ENCODE measurements at regions not wholly inside any gene's neighbourhood (a gene's known extent, or its start where the extent isn't known, plus 50 kb on each side); places are given as distances from the start of the nearest gene placed in this dataset.
A peak's percentile ranks its signal among the peaks of the same experiment; 100 is the strongest.

GRCh38 chr5:145180371-145180770, 654.8 kb downstream of the PRELID2 start:
- DNase-seq (ENCODE audit: extremely low spot score, unreplicated experiment), result no peak
- Mint-ChIP-seq H3K9me3 (peaks cover 3% of the 10 kb centered on the region), H3K27ac (no peak overlapping the region), H3K27me3 (no peaks in the 10 kb centered on the region), H3K36me3 (no peaks in the 10 kb centered on the region), H3K4me3 (no peak overlapping the region), H3K4me1 (ENCODE audit: unreplicated experiment) (peaks cover 20% of the 10 kb centered on the region)
- no peak for TF ChIP-seq CTCF (conservative IDR thresholded peaks at IDR 0.05)

GRCh38 chr5:145178641-145179523, 656.3 kb downstream of the PRELID2 start:
- DNase-seq (ENCODE audit: extremely low spot score, unreplicated experiment), result no peak
- no peak for TF ChIP-seq CTCF (conservative IDR thresholded peaks at IDR 0.05)
- peaks cover 3% of the 10 kb centered on the region for H3K9me3 Mint-ChIP-seq
- H3K36me3 Mint-ChIP-seq, result no peaks in the 10 kb centered on the region
- no peaks in the 10 kb centered on the region for H3K27me3 Mint-ChIP-seq
- H3K4me3 Mint-ChIP-seq, result no peak overlapping the region
- peak overlapping the region; percentile 57 for H3K27ac Mint-ChIP-seq
- peaks cover 20% of the 10 kb centered on the region for H3K4me1 Mint-ChIP-seq (ENCODE audit: unreplicated experiment)

GRCh38 chr5:145176041-145176440, 659.1 kb downstream of the PRELID2 start:
- H3K9me3 Mint-ChIP-seq, result peaks cover 3% of the 10 kb centered on the region
- H3K36me3 Mint-ChIP-seq, result no peaks in the 10 kb centered on the region
- DNase-seq (ENCODE audit: extremely low spot score, unreplicated experiment), result no peak
- no peak overlapping the region for H3K4me3 Mint-ChIP-seq
- TF ChIP-seq CTCF (conservative IDR thresholded peaks at IDR 0.05), result no peak
- H3K4me1 Mint-ChIP-seq (ENCODE audit: unreplicated experiment), result peaks cover 20% of the 10 kb centered on the region
- H3K27me3 Mint-ChIP-seq, result no peaks in the 10 kb centered on the region
- H3K27ac Mint-ChIP-seq, result no peak overlapping the region

GRCh38 chr5:145166110-145166509, 669.0 kb downstream of the PRELID2 start:
- Mint-ChIP-seq H3K27me3 (peaks cover 7% of the 10 kb centered on the region), H3K9me3 (no peaks in the 10 kb centered on the region), H3K36me3 (no peaks in the 10 kb centered on the region), H3K4me3 (no peak overlapping the region), H3K4me1 (ENCODE audit: unreplicated experiment) (no peaks in the 10 kb centered on the region), H3K27ac (no peak overlapping the region)
- DNase-seq (ENCODE audit: extremely low spot score, unreplicated experiment), result no peak
- no peak for TF ChIP-seq CTCF (conservative IDR thresholded peaks at IDR 0.05)

- no peaks in the 10 kb centered on the region for H3K36me3 Mint-ChIP-seq
- H3K4me3 Mint-ChIP-seq, result no peak overlapping the region
- H3K27ac Mint-ChIP-seq, result peak overlapping the region; percentile 4
- no peaks in the 10 kb centered on the region for H3K4me1 Mint-ChIP-seq (ENCODE audit: unreplicated experiment)
- no peaks in the 10 kb centered on the region for H3K9me3 Mint-ChIP-seq
- H3K27me3 Mint-ChIP-seq, result peaks cover 16% of the 10 kb centered on the region
- no peak for TF ChIP-seq CTCF (conservative IDR thresholded peaks at IDR 0.05)
- no peak for DNase-seq (ENCODE audit: extremely low spot score, unreplicated experiment)
These were observed 671.3 kb downstream of the PRELID2 start for GRCh38 chr5:145163876-145164275.
